H9 (cell line): ENCODE measurements at regions not wholly inside any gene's neighbourhood (a gene's known extent, or its start where the extent isn't known, plus 50 kb on each side); places are given as distances from the start of the nearest gene placed in this dataset.

Experiments
- DNase-seq: peaks from one replicate; pipeline ENCODE4 v3.0.0-alpha.2; 2017
- H2AFZ ChIP-seq: one replicate; pipeline ENCODE4 v1.6.1; 2013; ENCODE audit warnings: mild to moderate bottlenecking, low read length, control low read depth, moderate library complexity
- H2AK5ac ChIP-seq: 2 replicates; pipeline ENCODE4 v1.6.1; 2013; ENCODE audit warnings: low read length, control low read depth, mixed read lengths; ENCODE audit not compliant: insufficient read length
- H2BK120ac ChIP-seq: one replicate; pipeline ENCODE4 v1.6.1; 2013; ENCODE audit warnings: low read depth, mild to moderate bottlenecking, low read length, control low read depth, inconsistent platforms; ENCODE audit not compliant: poor library complexity, severe bottlenecking
- H2BK12ac ChIP-seq: 2 replicates; pipeline ENCODE4 v1.6.1; 2013; ENCODE audit warnings: low read length, control low read depth, mixed read lengths, low read depth; ENCODE audit not compliant: insufficient read length
- H2BK15ac ChIP-seq: 2 replicates; pipeline ENCODE4 v1.6.1; 2013; ENCODE audit warnings: low read depth, low read length, control low read depth
- H2BK20ac ChIP-seq: one replicate; pipeline ENCODE4 v1.6.1; 2013; ENCODE audit warnings: low read depth, mild to moderate bottlenecking, low read length, control low read depth, inconsistent platforms; ENCODE audit not compliant: poor library complexity, severe bottlenecking
- H2BK5ac ChIP-seq: 2 replicates; pipeline ENCODE4 v1.6.1; 2013; ENCODE audit warnings: low read length, control low read depth, mixed read lengths; ENCODE audit not compliant: insufficient read length
- H3K14ac ChIP-seq: 2 replicates; pipeline ENCODE4 v1.6.1; 2013; ENCODE audit warnings: low read length, control low read depth; ENCODE audit not compliant: insufficient read depth
- H3K18ac ChIP-seq: 2 replicates; pipeline ENCODE4 v1.6.1; 2013; ENCODE audit warnings: low read depth, mild to moderate bottlenecking, mixed read lengths, low read length, control low read depth; ENCODE audit not compliant: insufficient read length
- H3K23ac ChIP-seq: 2 replicates; pipeline ENCODE4 v1.6.1; 2013; ENCODE audit warnings: low read length, control low read depth, mixed read lengths, low read depth; ENCODE audit not compliant: insufficient read length
- H3K23me2 ChIP-seq: 2 replicates; pipeline ENCODE4 v1.6.1; 2013; ENCODE audit warnings: low read depth, mild to moderate bottlenecking, mixed read lengths, low read length, control low read depth; ENCODE audit not compliant: insufficient read length, poor library complexity, severe bottlenecking
- H3K27ac ChIP-seq: 2 replicates; pipeline ENCODE4 v1.5.1; 2013; ENCODE audit warnings: low read length, control low read depth, mixed read lengths, low read depth; ENCODE audit not compliant: insufficient read length
- H3K27me3 ChIP-seq: 2 replicates; pipeline ENCODE4 v1.6.1; 2013; ENCODE audit warnings: low read length, control low read depth, inconsistent platforms; ENCODE audit not compliant: insufficient read depth
- H3K4ac ChIP-seq: 2 replicates; pipeline ENCODE4 v1.6.1; 2013; ENCODE audit warnings: low read depth, mild to moderate bottlenecking, control low read depth, inconsistent platforms, low read length, moderate library complexity
- H3K4me1 ChIP-seq: 2 replicates; pipeline ENCODE4 v1.6.1; 2013; ENCODE audit warnings: low read length, control low read depth, inconsistent platforms; ENCODE audit not compliant: insufficient read depth
- H3K4me2 ChIP-seq: 2 replicates; pipeline ENCODE4 v1.6.1; 2013; ENCODE audit warnings: low read length, control low read depth, mixed read lengths; ENCODE audit not compliant: insufficient read length, insufficient read depth
- H3K56ac ChIP-seq: 2 replicates; pipeline ENCODE4 v1.6.1; 2013; ENCODE audit warnings: low read depth, mild to moderate bottlenecking, mixed read lengths, low read length, control low read depth; ENCODE audit not compliant: insufficient read length
- H3K79me1 ChIP-seq: 2 replicates; pipeline ENCODE4 v1.6.1; 2013; ENCODE audit warnings: low read depth, mild to moderate bottlenecking, moderate library complexity, low read length, control low read depth, inconsistent platforms; ENCODE audit not compliant: insufficient read depth, poor library complexity, severe bottlenecking
- H3K79me2 ChIP-seq: 2 replicates; pipeline ENCODE4 v1.6.1; 2013; ENCODE audit warnings: low read length, control low read depth, inconsistent platforms; ENCODE audit not compliant: insufficient read depth
- H3K9ac ChIP-seq: 2 replicates; pipeline ENCODE4 v1.6.1; 2013; ENCODE audit warnings: low read length, control low read depth, mixed read lengths; ENCODE audit not compliant: insufficient read length; ENCODE audit errors: extremely low read depth
- H3K9me3 ChIP-seq: one replicate; pipeline ENCODE4 v1.6.1; 2013; ENCODE audit warnings: low read depth, low read length, inconsistent platforms; ENCODE audit not compliant: control insufficient read depth
- H3T11ph ChIP-seq: one replicate; pipeline ENCODE4 v1.6.1; 2013; ENCODE audit warnings: mild to moderate bottlenecking, low read length, control low read depth, inconsistent platforms
- H4K20me1 ChIP-seq: one replicate; pipeline ENCODE4 v1.6.1; 2013; ENCODE audit not compliant: control insufficient read depth, insufficient read length, insufficient read depth
- H4K5ac ChIP-seq: 2 replicates; pipeline ENCODE4 v1.6.1; 2013; ENCODE audit warnings: low read depth, mild to moderate bottlenecking, mixed read lengths, low read length, control low read depth; ENCODE audit not compliant: insufficient read length
- H4K8ac ChIP-seq: replicated peaks from 2 replicates; pipeline ENCODE4 v1.6.1; 2013; ENCODE audit warnings: low read length, control low read depth, mixed read lengths, low read depth; ENCODE audit not compliant: insufficient read length
- H4K91ac ChIP-seq: 2 replicates; pipeline ENCODE4 v1.6.1; 2013; ENCODE audit warnings: low read depth, mild to moderate bottlenecking, moderate library complexity, mixed read lengths, low read length, control low read depth; ENCODE audit not compliant: insufficient read length
- H3K27ac Mint-ChIP-seq, 3 experiments: 2 replicates in 2 of 3; 3 replicates in 1 of 3; pipeline ENCODE4 v1.8.0; 2020 to 2021; ENCODE audit warnings: mixed read lengths in 3 of 3, mild to moderate bottlenecking in 1 of 3, moderate library complexity in 1 of 3
- H3K27me3 Mint-ChIP-seq: 2 replicates; pipeline ENCODE4 v1.8.0; 2021; ENCODE audit warnings: low read depth, mild to moderate bottlenecking, moderate library complexity, mixed read lengths
- H3K36me3 Mint-ChIP-seq, 3 experiments: 2 replicates in 2 of 3; 3 replicates in 1 of 3; pipeline ENCODE4 v1.8.0; 2020 to 2021; ENCODE audit warnings: low read depth in 3 of 3, mixed read lengths in 3 of 3; ENCODE audit not compliant: insufficient read depth in 1 of 3
- H3K4me1 Mint-ChIP-seq, 2 experiments: 2 replicates each; pipeline ENCODE4 v1.8.0; 2020; ENCODE audit warnings: mixed read lengths in 2 of 2
- H3K4me3 Mint-ChIP-seq, 2 experiments: 2 replicates in 1 of 2; 3 replicates in 1 of 2; pipeline ENCODE4 v1.8.0; 2020 to 2021; ENCODE audit warnings: mild to moderate bottlenecking in 2 of 2, mixed read lengths in 2 of 2, moderate library complexity in 1 of 2
- H3K9me3 Mint-ChIP-seq, 2 experiments: 2 replicates in 1 of 2; 3 replicates in 1 of 2; pipeline ENCODE4 v1.8.0; 2020; ENCODE audit warnings: mild to moderate bottlenecking in 2 of 2, mixed read lengths in 2 of 2, moderate library complexity in 1 of 2
- WGBS: extraction: QIAGEN DNeasy Blood & Tissue Kit; methylation state at CpG from one replicate; pipeline ENCODE4 v1.1.7; 2013; ENCODE audit warnings: missing lambda C conversion rate, low lambda C conversion rate, mixed read lengths; ENCODE audit not compliant: insufficient read length; ENCODE audit errors: extremely low coverage; 5-methylcytosine and 5-hydroxymethylcytosine counted together
- TF ChIP-seq, protein P1 (sequence below): fragments of 200-600 bp; sonication (generic); conservative IDR thresholded peaks from 3 replicates; pipeline ENCODE4 v1.8.0; 2021; ENCODE audit warnings: antibody characterized with exemption, mild to moderate bottlenecking

DNA sequence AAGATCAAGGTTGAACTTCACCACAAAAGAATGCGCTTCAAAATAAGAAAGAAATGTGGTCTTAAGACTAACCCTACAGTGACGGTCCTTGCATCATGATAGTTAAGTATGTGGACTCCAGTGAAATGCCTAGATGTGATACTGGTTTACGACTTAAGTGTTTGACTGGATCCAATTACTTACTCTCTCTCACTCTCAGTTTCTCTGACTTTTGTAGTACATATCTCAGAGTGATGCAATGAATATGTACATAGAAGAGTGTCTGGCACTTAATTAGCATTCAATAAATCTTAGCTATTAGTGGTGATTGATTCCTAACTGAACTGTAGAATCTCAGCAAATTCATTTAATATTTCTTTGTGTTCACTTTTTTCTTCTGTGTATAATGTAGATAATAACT lies 411.7 kb upstream of the ITGA1 start:
- Histone ChIP-seq H3K23ac (no peak overlapping the region), H3T11ph (no peak overlapping the region), H3K4me2 (no peak overlapping the region), H3K79me2 (no peaks in the 10 kb centered on the region), H3K18ac (no peak overlapping the region), H2BK20ac (no peak overlapping the region), H3K9ac (no peak overlapping the region), H2BK12ac (no peak overlapping the region), H2AK5ac (no peak overlapping the region), H3K4ac (no peak overlapping the region), H4K8ac (no peak overlapping the region), H3K56ac (no peak overlapping the region), H3K79me1 (no peaks in the 10 kb centered on the region), H4K20me1 (no peaks in the 10 kb centered on the region), H4K5ac (no peak overlapping the region), H3K14ac (no peak overlapping the region), H3K27ac (no peak overlapping the region), H2AFZ (no peak overlapping the region), H2BK15ac (no peak overlapping the region), H2BK5ac (no peak overlapping the region), H3K23me2 (no peaks in the 10 kb centered on the region), H3K4me1 (no peaks in the 10 kb centered on the region), H2BK120ac (no peak overlapping the region), H3K9me3 (no peaks in the 10 kb centered on the region), H3K27me3 (no peaks in the 10 kb centered on the region), H4K91ac (no peak overlapping the region)
- Mint-ChIP-seq H3K27me3 (no peaks in the 10 kb centered on the region), H3K36me3 (no peaks in the 10 kb centered on the region), H3K4me1 (no peaks in the 10 kb centered on the region), H3K9me3 (no peaks in the 10 kb centered on the region), H3K4me3 (no peak overlapping the region), H3K27ac (no peak overlapping the region)
- WGBS: no CpG with 5 or more reads among the region's 3 CpGs
- TF ChIP-seq, protein P1, sequence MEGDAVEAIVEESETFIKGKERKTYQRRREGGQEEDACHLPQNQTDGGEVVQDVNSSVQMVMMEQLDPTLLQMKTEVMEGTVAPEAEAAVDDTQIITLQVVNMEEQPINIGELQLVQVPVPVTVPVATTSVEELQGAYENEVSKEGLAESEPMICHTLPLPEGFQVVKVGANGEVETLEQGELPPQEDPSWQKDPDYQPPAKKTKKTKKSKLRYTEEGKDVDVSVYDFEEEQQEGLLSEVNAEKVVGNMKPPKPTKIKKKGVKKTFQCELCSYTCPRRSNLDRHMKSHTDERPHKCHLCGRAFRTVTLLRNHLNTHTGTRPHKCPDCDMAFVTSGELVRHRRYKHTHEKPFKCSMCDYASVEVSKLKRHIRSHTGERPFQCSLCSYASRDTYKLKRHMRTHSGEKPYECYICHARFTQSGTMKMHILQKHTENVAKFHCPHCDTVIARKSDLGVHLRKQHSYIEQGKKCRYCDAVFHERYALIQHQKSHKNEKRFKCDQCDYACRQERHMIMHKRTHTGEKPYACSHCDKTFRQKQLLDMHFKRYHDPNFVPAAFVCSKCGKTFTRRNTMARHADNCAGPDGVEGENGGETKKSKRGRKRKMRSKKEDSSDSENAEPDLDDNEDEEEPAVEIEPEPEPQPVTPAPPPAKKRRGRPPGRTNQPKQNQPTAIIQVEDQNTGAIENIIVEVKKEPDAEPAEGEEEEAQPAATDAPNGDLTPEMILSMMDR: no peak
- DNase-seq: no peak
